ENCODE measurements at regions not wholly inside any gene's neighbourhood (a gene's known extent, or its start where the extent isn't known, plus 50 kb on each side); places are given as distances from the start of the nearest gene placed in this dataset.

GRCh38 chr20:4578375-4578774 is 107.9 kb upstream of the PRNP start:
- ATAC-seq (no peak), DNase-seq (no peak)
- H3K27me3 Mint-ChIP-seq, result peaks cover 69% of the 10 kb centered on the region
- H3K9me3 Mint-ChIP-seq, result no peaks in the 10 kb centered on the region
- peak overlapping the region in 1 of 2 donors; percentile 2 for H3K27ac Mint-ChIP-seq
- H3K4me3 Mint-ChIP-seq, result no peak overlapping the region
- peaks cover 6% of the 10 kb centered on the region for H3K4me1 Mint-ChIP-seq

DNA sequence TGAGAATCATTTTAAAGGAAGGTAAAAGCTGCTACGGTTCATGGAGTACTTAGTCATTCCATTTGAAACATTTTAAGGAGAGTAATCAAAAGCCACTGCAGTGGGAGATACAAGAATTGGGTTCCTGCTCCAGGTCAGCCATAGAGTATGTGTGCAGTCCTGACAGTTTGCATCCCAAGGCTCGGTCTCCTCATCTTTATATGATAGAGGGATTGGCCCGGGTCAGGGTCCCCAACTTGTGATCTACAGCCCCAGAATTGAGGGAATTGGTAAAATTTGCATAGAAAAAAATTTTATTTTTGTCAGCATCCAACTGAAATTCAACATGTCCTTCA is 111.9 kb upstream of the PRNP start:
- Mint-ChIP-seq H3K27ac (no peak overlapping the region), H3K27me3 (peaks cover 47% of the 10 kb centered on the region), H3K9me3 (no peaks in the 10 kb centered on the region)

GRCh38 chr20:4573564-4574355 is 112.5 kb upstream of the PRNP start:
- ATAC-seq, result peak; percentile 73
- DNase-seq, result no peak

More for the DNA sequence above, 111.9 kb upstream of the PRNP start:
- H3K4me3 Mint-ChIP-seq, result peak overlapping the region in 1 of 2 donors; percentile 60
- DNase-seq (no peak), ATAC-seq (no peak)
- peaks cover 6% of the 10 kb centered on the region for H3K4me1 Mint-ChIP-seq

GRCh38 chr20:4571759-4572531 is 114.3 kb upstream of the PRNP start:
- Mint-ChIP-seq H3K27ac (peak overlapping the region in 1 of 2 donors; percentile 49), H3K27me3 (peaks cover 30% of the 10 kb centered on the region), H3K4me1 (peaks cover 6% of the 10 kb centered on the region), H3K4me3 (no peak overlapping the region), H3K9me3 (no peaks in the 10 kb centered on the region)
- DNase-seq, result no peak
- no peak for ATAC-seq

More at GRCh38 chr20:4573564-4574355, 112.5 kb upstream of the PRNP start:
- H3K27me3 Mint-ChIP-seq, result peaks cover 47% of the 10 kb centered on the region
- no peaks in the 10 kb centered on the region for H3K9me3 Mint-ChIP-seq
- H3K4me1 Mint-ChIP-seq, result peaks cover 6% of the 10 kb centered on the region
- H3K27ac Mint-ChIP-seq, result peak overlapping the region in 1 of 2 donors; percentile 67
- H3K4me3 Mint-ChIP-seq, result peak overlapping the region; percentile 53 to 60

GRCh38 chr20:4569865-4570264 is 116.4 kb upstream of the PRNP start:
- H3K27ac Mint-ChIP-seq, result no peak overlapping the region
- DNase-seq, result no peak
- peaks cover 15% of the 10 kb centered on the region for H3K27me3 Mint-ChIP-seq

DNA sequence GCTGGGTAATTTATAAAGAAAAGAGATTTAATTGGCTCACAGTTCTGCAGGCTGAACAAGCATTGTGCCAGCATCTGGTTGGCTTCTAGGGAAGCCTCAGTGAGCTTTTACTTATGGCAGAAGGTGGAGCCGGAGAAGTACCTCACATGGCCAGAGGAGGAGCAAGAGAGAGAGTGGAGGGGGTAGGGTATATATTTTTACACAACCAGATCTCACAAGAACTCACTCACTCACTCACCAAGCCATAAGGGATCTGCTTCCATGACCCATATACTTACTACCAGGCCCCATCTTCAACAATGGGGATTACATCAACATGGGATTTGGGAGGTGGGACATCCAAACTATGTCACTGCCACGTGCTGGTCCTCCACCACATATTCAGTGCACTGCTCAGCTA is 117.2 kb upstream of the PRNP start:
- Mint-ChIP-seq H3K27me3 (peaks cover 21% of the 10 kb centered on the region), H3K4me3 (no peak overlapping the region), H3K9me3 (peaks cover 0 to 6% of the 10 kb centered on the region in 2 donors), H3K4me1 (peaks cover 4% of the 10 kb centered on the region), H3K27ac (no peak overlapping the region)
- DNase-seq, result no peak
- ATAC-seq, result no peak

More at GRCh38 chr20:4569865-4570264, 116.4 kb upstream of the PRNP start:
- H3K9me3 Mint-ChIP-seq, result no peaks in the 10 kb centered on the region
- H3K4me3 Mint-ChIP-seq, result no peak overlapping the region
- no peak for ATAC-seq
- peaks cover 6% of the 10 kb centered on the region for H3K4me1 Mint-ChIP-seq

DNA sequence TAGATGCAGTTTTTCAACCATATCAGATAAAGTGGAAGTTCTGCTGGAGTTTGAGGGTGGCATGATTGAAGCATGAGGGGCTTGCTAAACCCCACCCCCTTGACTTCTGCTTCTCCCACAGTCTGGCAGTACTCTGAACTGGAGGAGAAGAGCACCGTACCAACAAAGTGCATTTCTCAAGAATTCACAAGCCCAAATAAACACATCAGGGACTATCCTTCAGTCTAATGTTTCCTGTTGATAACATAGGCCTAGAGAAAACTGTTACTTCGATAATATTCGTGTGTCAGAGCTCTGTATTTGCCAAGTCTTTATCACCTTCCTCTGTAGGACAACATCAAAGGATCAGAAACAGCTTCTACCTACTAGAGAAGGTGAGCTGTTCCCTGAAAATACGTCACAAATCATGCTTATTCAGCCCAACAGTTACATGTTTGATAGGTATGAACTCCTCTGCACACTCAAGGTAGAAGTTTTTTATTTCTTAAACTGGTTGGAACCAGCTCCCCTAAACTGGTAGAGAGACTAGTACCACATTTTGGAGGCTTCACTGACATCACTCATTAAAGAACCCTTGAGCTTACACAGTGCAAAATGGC is 117.8 kb upstream of the PRNP start:
- H3K27me3 Mint-ChIP-seq, result peaks cover 21% of the 10 kb centered on the region
- peaks cover 0 to 12% of the 10 kb centered on the region in 2 donors for H3K9me3 Mint-ChIP-seq
- no peaks in the 10 kb centered on the region for H3K4me1 Mint-ChIP-seq
- no peak for DNase-seq
- H3K27ac Mint-ChIP-seq, result no peak overlapping the region
- ATAC-seq, result no peak
- no peak overlapping the region for H3K4me3 Mint-ChIP-seq

GRCh38 chr20:4567170-4567569 is 119.1 kb upstream of the PRNP start:
- Mint-ChIP-seq H3K9me3 (peaks cover 0 to 12% of the 10 kb centered on the region in 2 donors), H3K4me1 (no peaks in the 10 kb centered on the region), H3K27me3 (peaks cover 19% of the 10 kb centered on the region), H3K27ac (no peak overlapping the region), H3K4me3 (no peak overlapping the region)
- DNase-seq, result no peak
- no peak for ATAC-seq

DNA sequence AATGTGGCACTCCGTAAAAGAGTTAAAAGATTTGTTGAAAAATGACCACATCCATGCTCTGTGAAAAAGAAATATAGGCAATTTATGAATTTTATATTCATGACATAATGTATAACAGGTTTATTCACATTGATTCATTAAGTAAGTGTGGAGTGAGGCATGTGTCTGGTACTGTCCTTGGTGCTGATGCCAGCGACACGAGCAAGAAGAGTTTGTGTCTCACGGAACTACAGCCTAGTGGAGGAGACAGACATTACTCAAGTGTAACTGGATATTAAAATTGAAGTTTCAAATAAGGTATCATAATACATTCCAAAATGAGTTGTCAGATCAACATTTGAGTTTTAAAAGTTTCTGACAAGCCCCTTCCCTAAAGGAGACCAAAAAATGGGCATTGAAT is 122.7 kb upstream of the PRNP start:
- H3K9me3 Mint-ChIP-seq, result peaks cover 0 to 12% of the 10 kb centered on the region in 2 donors
- H3K27me3 Mint-ChIP-seq, result peaks cover 53% of the 10 kb centered on the region
- no peak overlapping the region for H3K27ac Mint-ChIP-seq
- H3K4me3 Mint-ChIP-seq, result no peak overlapping the region
- H3K4me1 Mint-ChIP-seq, result no peaks in the 10 kb centered on the region
- ATAC-seq (no peak), DNase-seq (no peak)

- no peaks in the 10 kb centered on the region for H3K4me1 Mint-ChIP-seq
- H3K4me3 Mint-ChIP-seq, result no peak overlapping the region
- H3K9me3 Mint-ChIP-seq, result peaks cover 0 to 12% of the 10 kb centered on the region in 2 donors
- H3K27me3 Mint-ChIP-seq, result peaks cover 58% of the 10 kb centered on the region
- H3K27ac Mint-ChIP-seq, result no peak overlapping the region
- no peak for DNase-seq
- ATAC-seq, result no peak
Measured at GRCh38 chr20:4563031-4563430, 123.2 kb upstream of the PRNP start.

DNA sequence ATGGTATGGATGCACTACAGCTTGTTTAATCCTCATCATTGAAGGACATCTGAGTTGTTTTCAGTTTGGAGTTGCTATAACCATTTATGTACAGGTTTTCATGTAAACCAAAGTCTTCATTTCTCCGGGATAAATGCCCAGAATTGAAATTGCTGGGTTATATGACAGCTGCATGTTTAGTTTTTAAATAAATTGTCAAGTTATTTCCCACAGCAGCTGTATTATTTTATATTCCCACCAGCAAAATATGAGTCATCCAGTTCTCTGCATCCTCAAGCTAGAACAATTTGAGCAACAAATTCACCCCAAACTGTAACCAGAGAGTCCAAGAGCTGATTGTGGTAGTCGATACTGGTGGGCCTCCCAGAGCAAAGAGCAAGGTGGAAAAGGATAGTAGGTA is 125.6 kb upstream of the PRNP start:
- H3K4me1 Mint-ChIP-seq, result no peaks in the 10 kb centered on the region

DNA sequence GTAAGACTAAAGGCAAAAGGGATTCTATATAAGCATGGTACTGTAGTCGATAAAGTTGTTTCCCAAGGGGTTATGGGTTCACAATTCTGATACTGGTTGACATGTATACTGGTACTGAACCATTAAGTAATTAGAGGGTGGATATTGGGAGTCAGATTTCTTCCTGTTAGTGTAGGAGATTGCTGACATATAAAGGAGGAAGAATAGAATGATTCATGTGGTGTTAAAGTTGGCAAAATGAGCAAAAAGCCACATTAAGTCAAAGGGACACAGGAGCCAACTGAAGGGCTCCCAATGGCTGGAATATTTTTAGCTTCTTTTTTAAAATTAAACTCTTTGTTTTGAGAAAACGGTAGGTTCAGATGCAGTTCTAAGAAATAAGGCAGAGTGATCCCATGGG is 126.3 kb upstream of the PRNP start:
- no peak for ATAC-seq
- Mint-ChIP-seq H3K9me3 (peaks cover 0 to 12% of the 10 kb centered on the region in 2 donors), H3K27me3 (peaks cover 73% of the 10 kb centered on the region)

More for the DNA sequence above, 125.6 kb upstream of the PRNP start:
- ATAC-seq, result no peak
- H3K9me3 Mint-ChIP-seq, result peaks cover 0 to 12% of the 10 kb centered on the region in 2 donors
- H3K27me3 Mint-ChIP-seq, result peaks cover 66% of the 10 kb centered on the region
- no peak overlapping the region for H3K27ac Mint-ChIP-seq
- no peak for DNase-seq
- no peak overlapping the region for H3K4me3 Mint-ChIP-seq

DNA sequence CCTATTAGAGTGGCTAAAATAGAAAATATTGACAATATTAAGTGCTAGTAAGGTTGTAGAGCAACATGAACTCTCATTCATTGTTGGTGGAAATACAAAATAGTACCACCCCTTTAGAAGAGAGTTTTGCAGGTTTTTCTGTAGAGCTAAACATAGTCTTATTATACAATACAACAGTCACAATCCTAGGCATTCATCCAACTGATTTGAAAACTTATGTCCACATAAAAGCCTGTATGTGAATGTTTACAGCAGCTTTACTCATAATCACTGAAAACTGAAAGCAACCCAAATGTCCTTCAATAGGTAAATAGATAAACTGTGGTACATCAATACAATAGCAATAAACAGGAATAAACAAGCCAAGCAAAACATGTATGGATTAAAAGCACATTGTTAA is 127.2 kb upstream of the PRNP start:
- Mint-ChIP-seq H3K9me3 (peaks cover 0 to 6% of the 10 kb centered on the region in 2 donors), H3K4me3 (no peak overlapping the region), H3K27ac (no peak overlapping the region), H3K27me3 (peaks cover 73% of the 10 kb centered on the region), H3K4me1 (no peaks in the 10 kb centered on the region)
- no peak for DNase-seq
- no peak for ATAC-seq

More for the DNA sequence above, 126.3 kb upstream of the PRNP start:
- no peak overlapping the region for H3K27ac Mint-ChIP-seq
- H3K4me1 Mint-ChIP-seq, result no peaks in the 10 kb centered on the region
- no peak for DNase-seq
- H3K4me3 Mint-ChIP-seq, result no peak overlapping the region

GRCh38 chr20:4556781-4557180 is 129.5 kb upstream of the PRNP start:
- Mint-ChIP-seq H3K27me3 (peaks cover 70% of the 10 kb centered on the region), H3K27ac (no peak overlapping the region), H3K9me3 (no peaks in the 10 kb centered on the region), H3K4me3 (no peak overlapping the region), H3K4me1 (no peaks in the 10 kb centered on the region)
- ATAC-seq (no peak), DNase-seq (no peak)

GRCh38 chr20:4555188-4555890 is 130.9 kb upstream of the PRNP start:
- H3K9me3 Mint-ChIP-seq, result no peaks in the 10 kb centered on the region
- peaks cover 60% of the 10 kb centered on the region for H3K27me3 Mint-ChIP-seq
- DNase-seq, result no peak
- ATAC-seq, result no peak
- no peak overlapping the region for H3K27ac Mint-ChIP-seq
- no peak overlapping the region for H3K4me3 Mint-ChIP-seq
- no peaks in the 10 kb centered on the region for H3K4me1 Mint-ChIP-seq

Measured in stimulated activated naive CD8-positive, alpha-beta T cell treated with anti-CD3 and anti-CD28 coated beads, Interleukin-15, amount 100 ng/mL, for 72 hours (primary cell).